Karpas-422 (cell line): ENCODE measurements at regions not wholly inside any gene's neighbourhood (a gene's known extent, or its start where the extent isn't known, plus 50 kb on each side); places are given as distances from the start of the nearest gene placed in this dataset.

Experiments used
- DNase-seq: peaks from one replicate; pipeline ENCODE4 v3.0.0-alpha.2; 2015
- H2AFZ ChIP-seq: fragments of 200-600 bp; sonication (generic); 2 replicates; pipeline ENCODE4 v1.6.1; 2014; ENCODE audit warnings: antibody characterized with exemption, low read length, mixed read lengths
- H3K27ac ChIP-seq: fragments of 200-600 bp; sonication (generic); 2 replicates; pipeline ENCODE4 v1.5.1; 2014; ENCODE audit warnings: mild to moderate bottlenecking, low read length, moderate library complexity
- H3K27me3 ChIP-seq: fragments of 200-600 bp; sonication (generic); 2 replicates; pipeline ENCODE4 v1.6.1; 2014; ENCODE audit warnings: low read length, mixed read lengths
- H3K36me3 ChIP-seq: fragments of 200-600 bp; sonication (generic); 2 replicates; pipeline ENCODE4 v1.6.1; 2014; ENCODE audit warnings: low read length, mixed read lengths; ENCODE audit not compliant: insufficient read depth
- H3K4me1 ChIP-seq: fragments of 200-600 bp; sonication (generic); 2 replicates; pipeline ENCODE4 v1.6.1; 2014; ENCODE audit warnings: mild to moderate bottlenecking, low read length, mixed read lengths
- H3K4me2 ChIP-seq: fragments of 200-600 bp; sonication (generic); 2 replicates; pipeline ENCODE4 v1.6.1; 2014; ENCODE audit warnings: low read length, low read depth, mild to moderate bottlenecking; ENCODE audit not compliant: poor library complexity, severe bottlenecking
- H3K4me3 ChIP-seq: fragments of 200-600 bp; sonication (generic); 2 replicates; pipeline ENCODE4 v1.5.1; 2014; ENCODE audit warnings: mild to moderate bottlenecking, antibody characterized with exemption, low read length, mixed read lengths
- H3K79me2 ChIP-seq: fragments of 200-600 bp; sonication (generic); 2 replicates; pipeline ENCODE4 v1.6.1; 2014; ENCODE audit warnings: mild to moderate bottlenecking, low read length, mixed read lengths
- H3K9ac ChIP-seq: fragments of 200-600 bp; sonication (generic); 2 replicates; pipeline ENCODE4 v1.6.0; 2014; ENCODE audit warnings: low read length
- H3K9me2 ChIP-seq: fragments of 200-600 bp; sonication (generic), shearing (Covaris generic); replicated peaks from 2 replicates; pipeline ENCODE4 v1.6.0; 2014; ENCODE audit warnings: mild to moderate bottlenecking, low read length, moderate library complexity; ENCODE audit not compliant: insufficient read depth
- H3K9me3 ChIP-seq: fragments of 300-700, 200-600 bp; sonication (generic); 2 replicates; pipeline ENCODE4 v1.6.1; 2014; ENCODE audit warnings: low read length, mixed read lengths
- H4K20me1 ChIP-seq: fragments of 200-600 bp; sonication (generic); 2 replicates; pipeline ENCODE4 v1.6.1; 2014; ENCODE audit warnings: mild to moderate bottlenecking, antibody characterized with exemption, low read length, low read depth; ENCODE audit not compliant: insufficient read depth

DNA sequence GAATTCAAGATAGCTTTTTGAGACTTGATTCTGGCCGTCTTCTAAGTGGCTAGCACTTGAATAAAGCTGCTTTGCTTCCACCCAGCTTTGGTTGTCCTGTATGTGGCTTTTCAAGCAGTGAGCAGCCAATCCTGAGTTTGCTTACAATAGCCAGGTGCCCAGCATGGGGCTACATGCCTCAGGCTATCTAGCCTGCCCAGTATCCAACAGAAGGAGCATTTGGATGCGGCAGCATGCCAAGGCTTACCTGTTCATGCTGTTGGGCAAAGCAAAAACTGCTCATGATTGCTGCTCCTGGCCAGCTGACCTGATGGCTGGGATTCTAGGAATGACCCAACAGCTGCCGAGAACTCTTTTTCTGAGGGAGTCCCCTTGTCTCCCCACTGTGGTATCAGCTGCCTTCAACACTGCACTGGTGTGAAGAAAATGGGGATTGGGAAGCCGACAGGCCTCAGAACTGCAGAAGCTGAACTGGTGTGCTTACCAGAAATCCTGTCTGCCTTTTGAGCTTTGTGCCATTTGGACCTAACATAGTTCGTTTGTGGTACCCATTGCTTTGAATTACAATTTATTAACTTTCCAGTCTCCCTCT lies 618.9 kb upstream of the IGFBP3 start:
- H3K36me3 ChIP-seq = no peaks in the 10 kb centered on the region
- H3K79me2 ChIP-seq = no peaks in the 10 kb centered on the region
- H3K27me3 ChIP-seq = no peaks in the 10 kb centered on the region
- H3K4me1 ChIP-seq = no peaks in the 10 kb centered on the region
- no peak overlapping the region for H3K9ac ChIP-seq
- H3K27ac ChIP-seq = no peak overlapping the region
- H2AFZ ChIP-seq = no peak overlapping the region
- no peaks in the 10 kb centered on the region for H3K9me3 ChIP-seq
- H3K9me2 ChIP-seq = no peaks in the 10 kb centered on the region
- H3K4me2 ChIP-seq = no peak overlapping the region
- H4K20me1 ChIP-seq = no peaks in the 10 kb centered on the region
- DNase-seq = no peak
- H3K4me3 ChIP-seq = no peak overlapping the region

DNA sequence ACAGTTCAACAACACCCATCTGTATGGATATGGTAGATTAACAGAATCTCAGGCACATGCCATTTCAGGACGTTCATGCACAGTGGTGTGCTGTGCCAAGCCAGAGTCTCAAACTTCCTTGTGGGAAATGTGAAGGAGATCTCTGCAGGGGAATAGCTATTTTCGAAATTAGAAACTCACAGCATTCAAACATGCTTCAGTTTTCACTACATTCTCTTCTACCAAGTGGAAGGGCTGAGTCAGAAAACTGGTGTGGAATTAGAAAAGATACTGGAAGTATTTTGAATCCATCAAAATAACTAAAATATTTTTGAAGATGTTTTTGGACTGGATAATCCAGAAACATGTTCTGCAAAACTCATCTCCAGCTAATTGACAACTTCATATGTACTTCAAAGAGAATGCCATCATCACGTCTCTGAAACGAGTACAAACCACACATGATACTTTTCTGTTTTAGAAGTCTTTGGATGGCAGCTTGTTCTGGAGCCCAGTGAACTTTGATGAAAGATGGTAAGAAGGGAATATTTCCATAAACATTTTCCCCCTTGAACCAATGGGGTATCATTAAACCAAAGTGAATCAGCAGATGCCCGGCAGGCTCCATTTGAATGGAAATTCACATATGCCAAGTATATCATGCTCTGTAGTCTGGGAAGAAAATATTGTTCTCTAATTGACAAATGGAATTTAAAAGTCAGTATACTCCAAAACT lies 616.3 kb upstream of the IGFBP3 start:
- Histone ChIP-seq H3K79me2 (no peaks in the 10 kb centered on the region), H3K9me3 (no peaks in the 10 kb centered on the region), H3K27me3 (no peaks in the 10 kb centered on the region), H3K27ac (no peak overlapping the region), H3K4me3 (no peak overlapping the region), H4K20me1 (no peaks in the 10 kb centered on the region), H3K9me2 (no peaks in the 10 kb centered on the region), H2AFZ (no peak overlapping the region), H3K4me1 (no peaks in the 10 kb centered on the region), H3K9ac (no peak overlapping the region), H3K4me2 (no peak overlapping the region), H3K36me3 (no peaks in the 10 kb centered on the region)
- DNase-seq = no peak

DNA sequence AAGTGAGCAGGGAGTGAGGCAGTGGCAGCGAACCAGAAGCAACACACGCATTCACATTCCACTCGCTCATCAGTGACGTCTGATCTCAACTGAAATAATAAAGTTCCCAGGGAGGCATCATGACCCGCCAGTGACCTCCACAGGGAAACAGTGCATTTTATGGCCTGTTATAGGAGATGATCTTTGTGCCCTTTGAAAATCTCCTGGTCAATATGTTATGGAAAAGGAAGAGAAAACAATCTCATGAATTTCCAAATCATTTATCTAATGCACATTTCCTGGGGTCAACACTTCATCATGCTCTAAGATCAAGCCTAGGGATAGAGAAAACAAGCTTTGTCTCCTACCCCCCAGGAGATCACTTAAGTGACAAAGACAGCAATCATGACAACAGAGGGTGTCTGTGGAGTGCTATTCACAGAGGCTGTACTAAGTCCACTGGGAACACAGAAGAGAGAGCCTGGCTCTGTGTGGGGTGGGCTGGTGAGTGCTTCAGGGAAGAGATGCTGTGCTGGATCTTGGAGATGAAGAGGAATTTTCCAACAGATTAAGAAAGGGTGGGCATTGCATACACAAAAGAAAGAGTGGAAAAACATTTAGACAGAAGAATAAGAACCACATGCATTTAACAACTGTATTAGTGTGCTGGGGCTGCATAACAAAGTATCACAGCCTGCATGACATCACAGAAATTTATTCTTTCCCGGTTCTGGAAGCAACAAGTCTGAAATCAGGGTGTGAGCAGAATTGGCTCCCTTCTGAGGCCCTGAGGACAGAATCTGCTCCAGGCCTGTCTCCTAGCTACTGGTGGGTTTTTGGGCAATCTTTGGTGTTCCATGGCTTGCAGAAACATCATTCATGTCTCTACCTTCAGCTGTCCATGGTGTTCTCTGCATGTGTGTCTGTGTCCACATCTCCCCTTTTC lies 613.9 kb upstream of the IGFBP3 start:
- no peak for DNase-seq
- no peak overlapping the region for H3K4me3 ChIP-seq

GRCh38 chr7:46533946-46534345 lies 612.9 kb upstream of the IGFBP3 start:
- H3K27me3 ChIP-seq = no peaks in the 10 kb centered on the region
- H2AFZ ChIP-seq = no peak overlapping the region
- H3K9me3 ChIP-seq = no peaks in the 10 kb centered on the region
- no peak overlapping the region for H3K27ac ChIP-seq
- DNase-seq = no peak
- no peaks in the 10 kb centered on the region for H3K36me3 ChIP-seq
- H3K9me2 ChIP-seq = no peaks in the 10 kb centered on the region
- no peaks in the 10 kb centered on the region for H3K4me1 ChIP-seq
- H3K9ac ChIP-seq = no peak overlapping the region
- no peaks in the 10 kb centered on the region for H3K79me2 ChIP-seq
- no peaks in the 10 kb centered on the region for H4K20me1 ChIP-seq
- no peak overlapping the region for H3K4me3 ChIP-seq
- no peak overlapping the region for H3K4me2 ChIP-seq

More for the DNA sequence above, 613.9 kb upstream of the IGFBP3 start:
- Histone ChIP-seq H4K20me1 (no peaks in the 10 kb centered on the region), H3K79me2 (no peaks in the 10 kb centered on the region), H3K9me2 (no peaks in the 10 kb centered on the region), H3K36me3 (no peaks in the 10 kb centered on the region), H3K9ac (no peak overlapping the region), H3K4me2 (no peak overlapping the region), H3K4me1 (no peaks in the 10 kb centered on the region), H3K27me3 (no peaks in the 10 kb centered on the region), H3K9me3 (no peaks in the 10 kb centered on the region), H3K27ac (no peak overlapping the region), H2AFZ (no peak overlapping the region)

- Histone ChIP-seq H3K9ac (no peak overlapping the region), H3K4me2 (no peak overlapping the region), H3K36me3 (no peaks in the 10 kb centered on the region), H3K9me2 (no peaks in the 10 kb centered on the region), H2AFZ (no peak overlapping the region), H3K4me3 (no peak overlapping the region), H4K20me1 (no peaks in the 10 kb centered on the region), H3K9me3 (no peaks in the 10 kb centered on the region), H3K27me3 (no peaks in the 10 kb centered on the region), H3K27ac (no peak overlapping the region), H3K4me1 (no peaks in the 10 kb centered on the region), H3K79me2 (no peaks in the 10 kb centered on the region)
- no peak for DNase-seq
Observed at GRCh38 chr7:46532571-46532970, 611.5 kb upstream of the IGFBP3 start.

- no peaks in the 10 kb centered on the region for H3K36me3 ChIP-seq
- no peaks in the 10 kb centered on the region for H3K79me2 ChIP-seq
- no peak for DNase-seq
- H2AFZ ChIP-seq = no peak overlapping the region
- no peak overlapping the region for H3K9ac ChIP-seq
- H3K27me3 ChIP-seq = no peaks in the 10 kb centered on the region
- H3K4me2 ChIP-seq = no peak overlapping the region
- H3K4me3 ChIP-seq = no peak overlapping the region
- H3K9me2 ChIP-seq = no peaks in the 10 kb centered on the region
- H4K20me1 ChIP-seq = no peaks in the 10 kb centered on the region
- H3K4me1 ChIP-seq = no peaks in the 10 kb centered on the region
- H3K27ac ChIP-seq = no peak overlapping the region
- H3K9me3 ChIP-seq = no peaks in the 10 kb centered on the region
Observed at GRCh38 chr7:46530081-46530750, 609.1 kb upstream of the IGFBP3 start.

DNA sequence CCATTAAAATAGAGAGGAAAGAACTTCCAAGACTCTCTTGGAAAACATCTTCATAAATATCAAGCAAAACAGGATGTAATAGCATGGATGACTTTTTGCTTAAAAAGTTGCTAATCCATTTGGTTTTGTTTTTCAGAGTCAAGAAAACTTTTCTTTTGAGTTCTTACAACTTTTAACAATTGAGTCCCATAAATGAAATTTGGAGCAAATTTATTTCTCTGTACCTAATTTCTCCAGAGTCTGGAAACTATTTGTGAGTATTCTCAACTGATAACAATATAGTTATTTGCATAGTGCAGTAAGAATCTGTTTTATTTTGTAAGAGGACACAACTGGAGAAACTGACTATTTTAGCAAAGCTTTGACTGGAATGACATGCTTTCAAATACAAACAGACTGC lies 606.3 kb upstream of the IGFBP3 start:
- H3K4me2 ChIP-seq = no peak overlapping the region

DNA sequence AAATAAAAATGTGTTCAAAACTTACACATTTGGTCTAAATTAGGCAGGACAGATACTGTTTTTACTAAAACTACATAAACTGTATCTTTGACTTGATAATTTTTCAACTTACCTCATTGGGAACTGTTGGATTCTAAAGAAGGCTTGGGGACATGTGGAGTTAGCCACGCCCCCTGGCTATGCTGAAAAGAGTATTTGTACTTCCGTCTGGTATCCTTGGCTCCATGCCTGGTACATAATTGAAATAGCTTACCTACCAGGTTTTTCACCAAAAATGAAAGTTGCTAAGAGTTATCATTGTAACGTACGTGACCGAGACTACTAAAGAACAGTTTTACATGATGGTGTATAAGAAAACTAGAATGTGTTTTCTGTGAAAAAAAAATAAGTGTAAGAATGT lies 604.8 kb upstream of the IGFBP3 start:
- H3K79me2 ChIP-seq = no peaks in the 10 kb centered on the region
- H3K9ac ChIP-seq = no peak overlapping the region
- no peak for DNase-seq
- no peaks in the 10 kb centered on the region for H3K36me3 ChIP-seq
- H3K4me2 ChIP-seq = no peak overlapping the region
- H2AFZ ChIP-seq = no peak overlapping the region
- H4K20me1 ChIP-seq = no peaks in the 10 kb centered on the region
- H3K4me3 ChIP-seq = no peak overlapping the region
- H3K27ac ChIP-seq = no peak overlapping the region
- H3K9me2 ChIP-seq = no peaks in the 10 kb centered on the region
- H3K9me3 ChIP-seq = no peaks in the 10 kb centered on the region
- no peaks in the 10 kb centered on the region for H3K4me1 ChIP-seq
- H3K27me3 ChIP-seq = no peaks in the 10 kb centered on the region

More for the DNA sequence above, 606.3 kb upstream of the IGFBP3 start:
- Histone ChIP-seq H3K9ac (no peak overlapping the region), H3K4me3 (no peak overlapping the region), H2AFZ (no peak overlapping the region), H3K27ac (no peak overlapping the region), H4K20me1 (no peaks in the 10 kb centered on the region), H3K79me2 (no peaks in the 10 kb centered on the region), H3K9me2 (no peaks in the 10 kb centered on the region), H3K27me3 (no peaks in the 10 kb centered on the region), H3K4me1 (no peaks in the 10 kb centered on the region), H3K36me3 (no peaks in the 10 kb centered on the region), H3K9me3 (no peaks in the 10 kb centered on the region)
- no peak for DNase-seq
